HG03097 (cell line): ENCODE measurements at regions not wholly inside any gene's neighbourhood (a gene's known extent, or its start where the extent isn't known, plus 50 kb on each side); places are given as distances from the start of the nearest gene placed in this dataset.

Source experiments
- ATAC-seq: cut with Tn5 transposase; IDR thresholded peaks from one replicate; pipeline ENCODE4 v1.9.1; 2021; ENCODE audit not compliant: unreplicated experiment, low FRiP score

- no peak for ATAC-seq
These were observed 489.7 kb upstream of the CNKSR2 start for GRCh38 chrX:20884565-20884964.

GRCh38 chrX:20863649-20864048 is 510.6 kb upstream of the CNKSR2 start:
- ATAC-seq, result no peak

- ATAC-seq, result no peak
These were observed 513.1 kb upstream of the CNKSR2 start for GRCh38 chrX:20861113-20861512.

- ATAC-seq, result no peak
These were observed 516.5 kb upstream of the CNKSR2 start for GRCh38 chrX:20857746-20858145.

GRCh38 chrX:20838477-20838876 is 535.7 kb upstream of the CNKSR2 start:
- ATAC-seq, result no peak

- no peak for ATAC-seq
These were observed 544.3 kb upstream of the CNKSR2 start for GRCh38 chrX:20829665-20830491.

GRCh38 chrX:20825984-20826383 is 548.2 kb upstream of the CNKSR2 start:
- ATAC-seq, result no peak

GRCh38 chrX:20803971-20804370 is 537.3 kb upstream of the RPS6KA3 start:
- ATAC-seq, result no peak

- ATAC-seq, result no peak
These were observed 535.3 kb upstream of the RPS6KA3 start for GRCh38 chrX:20802036-20802435.

- no peak for ATAC-seq
These were observed 529.7 kb upstream of the RPS6KA3 start for GRCh38 chrX:20796450-20796849.

- ATAC-seq, result no peak
These were observed 522.4 kb upstream of the RPS6KA3 start for GRCh38 chrX:20789103-20789502.

GRCh38 chrX:20767346-20767745 is 500.6 kb upstream of the RPS6KA3 start:
- ATAC-seq, result no peak

- no peak for ATAC-seq
These were observed 489.9 kb upstream of the RPS6KA3 start for GRCh38 chrX:20756585-20756984.

- no peak for ATAC-seq
These were observed 486.4 kb upstream of the RPS6KA3 start for GRCh38 chrX:20753076-20753475.

- no peak for ATAC-seq
These were observed 480.0 kb upstream of the RPS6KA3 start for GRCh38 chrX:20746690-20747089.

- ATAC-seq, result no peak
These were observed 476.3 kb upstream of the RPS6KA3 start for GRCh38 chrX:20743046-20743445.

- no peak for ATAC-seq
These were observed 475.4 kb upstream of the RPS6KA3 start for GRCh38 chrX:20742106-20742505.

- no peak for ATAC-seq
These were observed 473.7 kb upstream of the RPS6KA3 start for GRCh38 chrX:20740443-20740842.

- no peak for ATAC-seq
These were observed 472.5 kb upstream of the RPS6KA3 start for GRCh38 chrX:20739038-20739745.

- no peak for ATAC-seq
These were observed 462.7 kb upstream of the RPS6KA3 start for GRCh38 chrX:20729416-20729815.

- no peak for ATAC-seq
These were observed 460.7 kb upstream of the RPS6KA3 start for GRCh38 chrX:20727447-20727846.
